ENCODE measurements at regions not wholly inside any gene's neighbourhood (a gene's known extent, or its start where the extent isn't known, plus 50 kb on each side); places are given as distances from the start of the nearest gene placed in this dataset.

GRCh38 chr10:113279262-113279661, 273.6 kb upstream of the HABP2 start:
- H3K9me3 Mint-ChIP-seq (ENCODE audit: unreplicated experiment): no peaks in the 10 kb centered on the region
- no peak for TF ChIP-seq CTCF (IDR thresholded peaks at IDR 0.05; ENCODE audit: unreplicated experiment)
- peaks cover 4% of the 10 kb centered on the region for H3K27me3 Mint-ChIP-seq (ENCODE audit: unreplicated experiment)
- peaks cover 4% of the 10 kb centered on the region for H3K36me3 Mint-ChIP-seq (ENCODE audit: low read depth, unreplicated experiment)
- H3K4me3 Mint-ChIP-seq (ENCODE audit: unreplicated experiment): no peak overlapping the region
- H3K4me1 Mint-ChIP-seq (ENCODE audit: unreplicated experiment): peaks cover 7% of the 10 kb centered on the region
- H3K27ac Mint-ChIP-seq (ENCODE audit: unreplicated experiment): no peak overlapping the region
- DNase-seq (ENCODE audit: low spot score): no peak

- peaks cover 2% of the 10 kb centered on the region for H3K27me3 Mint-ChIP-seq (ENCODE audit: unreplicated experiment)
- H3K4me3 Mint-ChIP-seq (ENCODE audit: unreplicated experiment): no peak overlapping the region
- no peak for DNase-seq (ENCODE audit: low spot score)
- H3K27ac Mint-ChIP-seq (ENCODE audit: unreplicated experiment): no peak overlapping the region
- no peaks in the 10 kb centered on the region for H3K9me3 Mint-ChIP-seq (ENCODE audit: unreplicated experiment)
- H3K4me1 Mint-ChIP-seq (ENCODE audit: unreplicated experiment): peaks cover 2% of the 10 kb centered on the region
- no peak for TF ChIP-seq CTCF (IDR thresholded peaks at IDR 0.05; ENCODE audit: unreplicated experiment)
- no peaks in the 10 kb centered on the region for H3K36me3 Mint-ChIP-seq (ENCODE audit: low read depth, unreplicated experiment)
Measured at GRCh38 chr10:113282564-113282963, 270.3 kb upstream of the HABP2 start.

- no peak overlapping the region for H3K27ac Mint-ChIP-seq (ENCODE audit: unreplicated experiment)
- H3K4me3 Mint-ChIP-seq (ENCODE audit: unreplicated experiment): no peak overlapping the region
- DNase-seq (ENCODE audit: low spot score): no peak
- H3K36me3 Mint-ChIP-seq (ENCODE audit: low read depth, unreplicated experiment): no peaks in the 10 kb centered on the region
- peaks cover 2% of the 10 kb centered on the region for H3K27me3 Mint-ChIP-seq (ENCODE audit: unreplicated experiment)
- TF ChIP-seq CTCF (IDR thresholded peaks at IDR 0.05; ENCODE audit: unreplicated experiment): peak; percentile 27
- no peaks in the 10 kb centered on the region for H3K9me3 Mint-ChIP-seq (ENCODE audit: unreplicated experiment)
- H3K4me1 Mint-ChIP-seq (ENCODE audit: unreplicated experiment): peaks cover 2% of the 10 kb centered on the region
Measured at GRCh38 chr10:113283189-113283588, 269.7 kb upstream of the HABP2 start.

- no peak for TF ChIP-seq CTCF (IDR thresholded peaks at IDR 0.05; ENCODE audit: unreplicated experiment)
- Mint-ChIP-seq H3K27me3 (ENCODE audit: unreplicated experiment) (no peaks in the 10 kb centered on the region), H3K9me3 (ENCODE audit: unreplicated experiment) (no peaks in the 10 kb centered on the region), H3K4me3 (ENCODE audit: unreplicated experiment) (no peak overlapping the region), H3K4me1 (ENCODE audit: unreplicated experiment) (no peaks in the 10 kb centered on the region), H3K27ac (ENCODE audit: unreplicated experiment) (no peak overlapping the region), H3K36me3 (ENCODE audit: low read depth, unreplicated experiment) (no peaks in the 10 kb centered on the region)
- no peak for DNase-seq (ENCODE audit: low spot score)
Measured at GRCh38 chr10:113284635-113285034, 268.2 kb upstream of the HABP2 start.

- no peaks in the 10 kb centered on the region for H3K4me1 Mint-ChIP-seq (ENCODE audit: unreplicated experiment)
Measured at GRCh38 chr10:113285305-113285704, 267.5 kb upstream of the HABP2 start.

More at GRCh38 chr10:113285305-113285704, 267.5 kb upstream of the HABP2 start:
- TF ChIP-seq CTCF (IDR thresholded peaks at IDR 0.05; ENCODE audit: unreplicated experiment): no peak
- H3K36me3 Mint-ChIP-seq (ENCODE audit: low read depth, unreplicated experiment): no peaks in the 10 kb centered on the region
- H3K27me3 Mint-ChIP-seq (ENCODE audit: unreplicated experiment): peaks cover 1% of the 10 kb centered on the region
- no peak for DNase-seq (ENCODE audit: low spot score)
- no peak overlapping the region for H3K4me3 Mint-ChIP-seq (ENCODE audit: unreplicated experiment)
- no peak overlapping the region for H3K27ac Mint-ChIP-seq (ENCODE audit: unreplicated experiment)
- H3K9me3 Mint-ChIP-seq (ENCODE audit: unreplicated experiment): no peaks in the 10 kb centered on the region
